Urothelium cell line (cell line): ENCODE measurements at regions not wholly inside any gene's neighbourhood (a gene's known extent, or its start where the extent isn't known, plus 50 kb on each side); places are given as distances from the start of the nearest gene placed in this dataset.
"Not testable (repeated sequence)": the region's sequence is repeated elsewhere in the genome, so short reads cannot be mapped to it uniquely, and the experiment has no call there.

Experiments
- DNase-seq: peaks from one replicate; pipeline ENCODE4 v3.0.0; 2011; ENCODE audit warnings: low spot score, mixed read lengths
- FAIRE-seq: peaks from 2 replicates; lab custom pipeline; 2011; peaks lifted over from hg19 to GRCh38; lab: Jason Lieb, UNC

GRCh38 chr22:26953012-26953883, 295.9 kb downstream of the MIAT start:
- DNase-seq = no peak
- FAIRE-seq = peak; percentile 65

DNA sequence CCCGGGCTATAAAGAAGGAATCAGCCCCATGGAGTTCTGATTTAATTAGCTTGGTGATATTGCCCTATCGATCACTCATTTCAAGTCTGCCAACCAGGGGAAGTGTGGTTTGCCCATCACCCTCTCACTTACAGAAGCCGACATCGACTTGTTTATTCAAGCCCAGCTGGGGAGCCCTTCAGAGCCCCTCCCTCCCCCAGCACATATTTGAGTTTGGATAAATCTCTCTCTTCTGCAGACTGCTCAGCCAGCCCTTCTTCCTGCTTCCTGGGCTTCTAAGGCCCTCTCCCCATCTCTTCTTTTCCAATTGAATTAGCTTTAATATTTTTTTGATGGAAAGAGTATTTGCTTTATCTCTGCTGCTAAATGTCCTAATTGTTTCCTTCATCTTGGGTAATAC, 299.0 kb downstream of the MIAT start:
- no peak for DNase-seq
- peak; percentile 53 for FAIRE-seq

DNA sequence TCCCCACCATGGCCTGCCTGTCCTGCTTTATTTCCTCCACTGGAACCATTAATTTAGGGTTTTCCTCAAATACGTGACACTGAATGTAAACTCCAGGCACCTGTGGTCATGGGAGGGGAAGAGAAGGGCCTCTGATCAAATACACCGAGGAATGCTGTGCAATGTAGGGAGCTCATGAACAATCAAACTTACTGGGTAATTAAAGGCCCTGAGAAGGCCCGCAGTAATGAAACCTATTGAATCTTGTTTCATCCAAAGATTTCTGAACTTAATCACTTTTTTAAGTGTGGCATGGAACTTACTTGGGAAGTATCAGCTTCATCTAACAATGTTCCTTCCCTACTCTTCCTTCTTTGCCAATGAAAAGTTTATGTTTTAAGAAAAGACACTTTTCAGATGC, 299.8 kb downstream of the MIAT start:
- DNase-seq (no peak), FAIRE-seq (peak; percentile 81)

DNA sequence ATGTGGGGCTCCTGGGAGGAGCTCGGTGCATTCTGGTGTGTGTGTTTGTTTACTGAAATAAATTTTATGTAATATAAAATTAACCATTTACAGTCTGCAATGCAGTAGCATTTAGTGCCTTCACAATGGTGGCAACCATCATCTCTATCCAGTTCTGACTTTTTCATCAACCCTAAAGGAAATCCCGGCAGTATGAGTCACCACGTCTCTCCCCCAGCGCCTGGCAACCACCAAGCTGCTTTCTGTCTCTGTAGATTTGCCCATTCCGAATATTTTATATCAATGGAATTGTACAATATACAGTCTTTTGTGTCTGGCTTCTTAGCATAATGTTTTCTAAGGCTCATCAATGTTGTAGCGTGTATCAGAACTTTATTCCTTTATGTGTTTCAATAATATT, 300.5 kb downstream of the MIAT start:
- DNase-seq (no peak), FAIRE-seq (peak; percentile 66)

- FAIRE-seq (no peak), DNase-seq (no peak)
Observed at GRCh38 chr22:26958378-26958777, 301.0 kb downstream of the MIAT start.

- no peak for DNase-seq
Observed at GRCh38 chr22:26964642-26965041, 307.3 kb downstream of the MIAT start.

DNA sequence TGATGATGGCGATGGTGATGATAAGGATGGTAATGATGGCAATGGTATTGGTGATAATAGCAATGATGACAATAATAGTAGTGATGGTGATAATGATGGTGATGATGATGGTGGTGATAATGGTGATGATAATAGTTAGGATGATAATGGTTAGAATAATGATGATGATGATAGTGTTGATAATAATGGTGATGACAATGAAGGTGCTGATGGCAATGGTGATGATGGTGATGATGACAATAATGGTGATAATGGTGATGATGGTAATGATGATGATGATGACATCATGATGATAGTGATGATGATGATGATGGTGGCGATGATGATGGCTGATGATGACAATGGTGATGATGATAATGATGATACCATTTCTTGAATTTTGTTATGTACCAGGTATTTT, 309.9 kb downstream of the MIAT start:
- FAIRE-seq (peak; percentile 100), DNase-seq (no peak)

More at GRCh38 chr22:26964642-26965041, 307.3 kb downstream of the MIAT start:
- FAIRE-seq = peak; percentile 96

- DNase-seq = peak; percentile 71
- FAIRE-seq = peak; percentile 78
Observed at GRCh38 chr22:26968859-26969523, 311.6 kb downstream of the MIAT start.

- DNase-seq = no peak
- peak; percentile 98 for FAIRE-seq
Observed at GRCh38 chr22:26970809-26971394, 313.5 kb downstream of the MIAT start.

DNA sequence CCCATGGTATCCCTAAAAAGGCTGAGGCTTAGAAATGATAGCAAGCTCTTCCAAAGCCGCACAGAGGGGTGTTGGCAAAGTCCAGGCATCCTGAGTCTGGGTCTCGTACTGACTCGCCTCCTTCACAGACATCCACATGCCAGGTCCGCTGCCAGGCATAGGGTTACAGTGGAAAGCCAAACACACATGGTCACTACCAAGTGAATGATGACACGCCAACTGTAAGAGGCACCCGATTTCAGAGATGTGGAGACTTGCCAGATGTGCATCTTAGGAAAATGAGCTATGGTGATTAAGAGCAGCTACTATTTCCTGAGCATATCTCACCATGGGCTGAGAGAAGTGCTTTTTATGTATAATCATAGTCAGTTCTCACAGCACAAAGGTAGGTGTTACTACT, 314.9 kb downstream of the MIAT start:
- FAIRE-seq = peak; percentile 96

DNA sequence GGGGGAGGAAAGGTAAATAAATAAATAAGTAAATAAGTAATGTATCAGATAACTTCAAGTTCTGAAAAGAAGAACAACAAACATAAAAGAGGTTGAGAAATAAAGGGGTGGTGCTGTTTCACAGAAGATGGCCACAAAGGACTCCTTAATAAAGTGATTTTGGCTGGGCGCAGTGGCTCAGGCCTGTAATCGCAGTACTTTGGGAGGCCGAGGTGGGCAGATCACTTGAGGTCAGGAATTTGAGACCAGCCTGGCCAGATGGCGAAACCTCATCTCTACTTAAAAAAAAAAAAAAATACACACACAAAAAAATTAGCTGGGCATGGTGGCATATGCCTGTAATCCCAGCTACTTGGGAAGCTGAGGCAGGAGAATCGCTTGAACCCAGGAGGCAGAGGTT, 315.5 kb downstream of the MIAT start:
- DNase-seq, FAIRE-seq: not testable (repeated sequence)

More for the DNA sequence above, 314.9 kb downstream of the MIAT start:
- no peak for DNase-seq

- FAIRE-seq = peak; percentile 77
- DNase-seq = no peak
Observed at GRCh38 chr22:26974034-26974433, 316.6 kb downstream of the MIAT start.

GRCh38 chr22:26974914-26975803, 317.8 kb downstream of the MIAT start:
- DNase-seq (no peak), FAIRE-seq (peak; percentile 88)

GRCh38 chr22:26975865-26976264, 318.5 kb downstream of the MIAT start:
- FAIRE-seq = peak; percentile 95
- no peak for DNase-seq

- FAIRE-seq = peak; percentile 98
- DNase-seq = peak; percentile 66
Observed at GRCh38 chr22:26977741-26978376, 320.5 kb downstream of the MIAT start.

GRCh38 chr22:26979294-26979693, 321.9 kb downstream of the MIAT start:
- DNase-seq (peak; percentile 68), FAIRE-seq (no peak)

DNA sequence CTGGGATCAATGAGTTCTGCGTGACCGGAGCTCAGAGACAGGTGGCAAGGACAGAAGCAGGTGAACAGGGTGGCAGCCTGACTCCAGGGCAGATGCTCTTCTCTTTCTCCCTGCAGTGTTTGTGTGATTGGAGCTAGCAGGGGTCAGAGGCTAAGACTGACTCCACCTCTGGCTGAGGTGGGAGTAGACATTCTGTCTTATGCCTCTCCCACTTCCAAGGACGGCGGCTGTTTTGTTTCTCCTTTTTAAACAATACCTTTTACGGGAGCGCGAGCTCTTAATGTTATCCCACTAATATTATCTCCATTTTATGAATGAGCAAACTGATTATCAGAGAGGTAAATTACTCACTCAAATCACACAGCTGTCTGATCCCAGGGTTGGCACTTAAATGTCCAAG, 323.7 kb downstream of the MIAT start:
- no peak for FAIRE-seq
- no peak for DNase-seq

- DNase-seq (no peak), FAIRE-seq (no peak)
Observed at GRCh38 chr22:26981541-26981940, 324.2 kb downstream of the MIAT start.

GRCh38 chr22:26983311-26983710, 325.9 kb downstream of the MIAT start:
- DNase-seq (no peak), FAIRE-seq (peak; percentile 90)

GRCh38 chr22:26985206-26985605, 327.8 kb downstream of the MIAT start:
- FAIRE-seq (no peak), DNase-seq (no peak)
